Lower leg skin (tissue), 4 donors: ENCODE measurements at regions not wholly inside any gene's neighbourhood (a gene's known extent, or its start where the extent isn't known, plus 50 kb on each side); places are given as distances from the start of the nearest gene placed in this dataset.

Experiments used
- DNase-seq, 2 donors: peaks; one replicate each; pipeline ENCODE4 v3.0.0-alpha.2; 2019; ENCODE audit warnings: low spot score in 2 of 2
- H3K4me3 ChIP-seq: fragments of 200-600 bp; sonication (generic); 2 replicates; pipeline ENCODE4 v1.5.1; 2017; ENCODE audit warnings: mild to moderate bottlenecking, low read depth; ENCODE audit not compliant: poor library complexity, severe bottlenecking
- CTCF ChIP-seq, 3 donors: fragments of 450-650 bp; IDR thresholded peaks; one replicate each; pipeline ENCODE4 v1.5.1; 2016; ENCODE audit warnings: antibody characterized with exemption in 3 of 3, mild to moderate bottlenecking in 3 of 3, moderate library complexity in 2 of 3
- POLR2A ChIP-seq, 2 donors: fragments of 450-650 bp; IDR thresholded peaks; one replicate each; pipeline ENCODE4 v1.6.1; 2016 to 2017; ENCODE audit warnings: antibody characterized with exemption in 2 of 2, mild to moderate bottlenecking in 1 of 2, moderate library complexity in 1 of 2
- WGBS, 2 donors: methylation state at CpG; one replicate each; pipeline ENCODE4 v1.1.5; 2018; 5-methylcytosine and 5-hydroxymethylcytosine counted together
- intact Hi-C: fragments of 100-400 bp; cut with DNase I; formaldehyde crosslinking; loops from one replicate; pipeline ENCODE4 v1.15.0; 2023; ENCODE audit warnings: low total_unique reads

- no peak for DNase-seq
- no peak overlapping the region for H3K4me3 ChIP-seq
- intact Hi-C loops = no loop called here
- TF ChIP-seq CTCF (IDR thresholded peaks at IDR 0.05) (no peak), POLR2A (IDR thresholded peaks at IDR 0.05) (no peak)
Measured at GRCh38 chr18:56139372-56139771, 499.0 kb downstream of the TXNL1 start.

DNA sequence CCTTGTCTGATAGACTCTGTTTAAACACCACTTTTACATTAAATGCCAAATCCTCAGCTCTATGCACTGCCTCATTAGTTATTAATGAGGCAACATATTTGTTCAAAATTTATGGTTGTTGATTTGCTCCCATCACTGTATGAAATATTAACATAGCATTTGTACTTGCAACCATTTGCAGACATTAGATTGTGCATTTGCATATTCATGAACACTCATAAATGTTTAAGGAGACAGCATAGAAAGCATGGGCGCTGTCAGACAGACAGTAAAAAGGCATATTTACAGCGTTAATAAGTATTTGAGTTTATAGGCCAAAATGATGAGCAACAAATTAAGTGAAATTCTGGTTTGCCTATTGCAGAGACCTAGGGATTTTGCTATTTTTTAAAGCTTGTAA lies 502.3 kb downstream of the TXNL1 start:
- no peak overlapping the region for H3K4me3 ChIP-seq
- intact Hi-C loops = no loop called here
- no peak for TF ChIP-seq POLR2A (IDR thresholded peaks at IDR 0.05)
- no peak for TF ChIP-seq CTCF (IDR thresholded peaks at IDR 0.05)
- no peak for DNase-seq
- WGBS, 2 donors = 90 to 97% methylated on average over 2 of the region's 2 CpGs

- intact Hi-C loops = no loop called here
- WGBS, 2 donors = 93 to 94% methylated on average over 2 of the region's 2 CpGs
Measured at GRCh38 chr18:56130481-56130880, 507.9 kb downstream of the TXNL1 start.

GRCh38 chr18:56128153-56128791 lies 510.1 kb downstream of the TXNL1 start:
- WGBS, 2 donors = 50 to 77% methylated on average over 2 of the region's 2 CpGs
- H3K4me3 ChIP-seq = no peak overlapping the region
- DNase-seq = no peak
- intact Hi-C loops = no loop called here
- TF ChIP-seq POLR2A (IDR thresholded peaks at IDR 0.05) = no peak
- no peak for TF ChIP-seq CTCF (IDR thresholded peaks at IDR 0.05)

More at GRCh38 chr18:56130481-56130880, 507.9 kb downstream of the TXNL1 start:
- H3K4me3 ChIP-seq = no peak overlapping the region
- no peak for DNase-seq
- TF ChIP-seq POLR2A (IDR thresholded peaks at IDR 0.05) (no peak), CTCF (IDR thresholded peaks at IDR 0.05) (no peak)

GRCh38 chr18:56127322-56128099 lies 510.9 kb downstream of the TXNL1 start:
- H3K4me3 ChIP-seq = no peak overlapping the region
- DNase-seq = no peak
- WGBS, 2 donors = 86 to 87% methylated on average over 5 of the region's 5 CpGs
- intact Hi-C loops = no loop called here
- no peak for TF ChIP-seq POLR2A (IDR thresholded peaks at IDR 0.05)
- no peak for TF ChIP-seq CTCF (IDR thresholded peaks at IDR 0.05)
